Upper lobe of left lung (tissue), 4 donors: ENCODE measurements at regions not wholly inside any gene's neighbourhood (a gene's known extent, or its start where the extent isn't known, plus 50 kb on each side); places are given as distances from the start of the nearest gene placed in this dataset.

ENCODE experiments used
- EP300 ChIP-seq, 4 donors: sonication (generic); formaldehyde crosslinking; IDR thresholded peaks; one replicate each; pipeline ENCODE4 v1.5.1; 2017; ENCODE audit warnings: antibody characterized with exemption in 4 of 4, control low read depth in 2 of 4
- POLR2A ChIP-seq, 4 donors: fragments of 450-650 bp; IDR thresholded peaks; one replicate each; pipeline ENCODE4 v1.5.1; 2016 to 2017; ENCODE audit warnings: antibody characterized with exemption in 4 of 4, mild to moderate bottlenecking in 2 of 4
- POLR2AphosphoS5 ChIP-seq, 2 donors: sonication (generic); formaldehyde crosslinking; IDR thresholded peaks; one replicate each; pipeline ENCODE4 v1.5.1; 2017; ENCODE audit warnings: antibody characterized with exemption in 2 of 2
- TF ChIP-seq, protein P1 (sequence below), 6 experiments: fragments of 450-650 bp in 4 of 6; fragments of 200-600 bp in 2 of 6; sonication (generic) in 2 of 6; IDR thresholded peaks; one replicate each; pipeline ENCODE4 v1.5.1; 2016 to 2019; ENCODE audit warnings: antibody characterized with exemption in 6 of 6

DNA sequence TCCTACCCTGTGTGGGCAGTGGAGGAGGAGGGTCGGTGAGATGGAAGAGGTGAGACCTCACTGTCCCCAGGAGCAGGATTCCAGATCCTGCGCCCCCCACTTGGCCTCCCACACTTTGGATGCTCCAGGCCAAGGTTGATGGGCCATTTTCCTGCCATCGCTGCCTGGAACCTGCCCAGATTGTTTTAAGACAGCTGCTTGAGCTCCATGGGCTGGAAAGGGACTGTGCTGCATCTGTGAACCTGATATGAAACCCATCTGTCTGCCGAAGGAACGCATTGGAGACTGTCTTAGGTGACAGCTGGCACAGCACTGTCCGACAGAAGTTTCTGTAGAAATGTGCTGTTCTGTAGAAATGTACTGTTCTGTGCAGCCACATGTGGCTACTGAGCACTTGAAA is 72.7 kb upstream of the SLC25A48 start:
- TF ChIP-seq, protein P1, sequence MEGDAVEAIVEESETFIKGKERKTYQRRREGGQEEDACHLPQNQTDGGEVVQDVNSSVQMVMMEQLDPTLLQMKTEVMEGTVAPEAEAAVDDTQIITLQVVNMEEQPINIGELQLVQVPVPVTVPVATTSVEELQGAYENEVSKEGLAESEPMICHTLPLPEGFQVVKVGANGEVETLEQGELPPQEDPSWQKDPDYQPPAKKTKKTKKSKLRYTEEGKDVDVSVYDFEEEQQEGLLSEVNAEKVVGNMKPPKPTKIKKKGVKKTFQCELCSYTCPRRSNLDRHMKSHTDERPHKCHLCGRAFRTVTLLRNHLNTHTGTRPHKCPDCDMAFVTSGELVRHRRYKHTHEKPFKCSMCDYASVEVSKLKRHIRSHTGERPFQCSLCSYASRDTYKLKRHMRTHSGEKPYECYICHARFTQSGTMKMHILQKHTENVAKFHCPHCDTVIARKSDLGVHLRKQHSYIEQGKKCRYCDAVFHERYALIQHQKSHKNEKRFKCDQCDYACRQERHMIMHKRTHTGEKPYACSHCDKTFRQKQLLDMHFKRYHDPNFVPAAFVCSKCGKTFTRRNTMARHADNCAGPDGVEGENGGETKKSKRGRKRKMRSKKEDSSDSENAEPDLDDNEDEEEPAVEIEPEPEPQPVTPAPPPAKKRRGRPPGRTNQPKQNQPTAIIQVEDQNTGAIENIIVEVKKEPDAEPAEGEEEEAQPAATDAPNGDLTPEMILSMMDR (IDR thresholded peaks at IDR 0.05) = no peak
- no peak for TF ChIP-seq POLR2A (IDR thresholded peaks at IDR 0.05)
- TF ChIP-seq POLR2AphosphoS5 (IDR thresholded peaks at IDR 0.05) = no peak
- TF ChIP-seq EP300 (IDR thresholded peaks at IDR 0.05) = no peak
